Activated T-helper 17 cell treated with anti-CD3 and anti-CD28 coated beads, Interleukin-2, amount 50 U/mL, for 72 hours (primary cell): ENCODE measurements at regions not wholly inside any gene's neighbourhood (a gene's known extent, or its start where the extent isn't known, plus 50 kb on each side); places are given as distances from the start of the nearest gene placed in this dataset.
"Not testable (repeated sequence)": the region's sequence is repeated elsewhere in the genome, so short reads cannot be mapped to it uniquely, and the experiment has no call there.

Source experiments
- ATAC-seq: fragments of 150-1000 bp; cut with Tn5 transposase; replicated peaks from 2 replicates; pipeline ENCODE4 v1.10.0; 2021; ENCODE audit warnings: mild to moderate bottlenecking, moderate library complexity
- H3K27ac Mint-ChIP-seq: one replicate; pipeline ENCODE4 v1.8.0; 2022; ENCODE audit warnings: mixed read lengths
- H3K27me3 Mint-ChIP-seq: one replicate; pipeline ENCODE4 v1.8.0; 2022; ENCODE audit warnings: mixed read lengths
- H3K36me3 Mint-ChIP-seq: one replicate; pipeline ENCODE4 v1.8.0; 2022; ENCODE audit warnings: low read depth, mild to moderate bottlenecking, mixed read lengths
- H3K4me1 Mint-ChIP-seq: one replicate; pipeline ENCODE4 v1.8.0; 2022; ENCODE audit warnings: mixed read lengths
- H3K4me3 Mint-ChIP-seq: one replicate; pipeline ENCODE4 v1.8.0; 2022; ENCODE audit warnings: mild to moderate bottlenecking, mixed read lengths
- H3K9me3 Mint-ChIP-seq: one replicate; pipeline ENCODE4 v1.8.0; 2022; ENCODE audit warnings: mixed read lengths

- H3K27ac Mint-ChIP-seq, result peak overlapping the region; percentile 23
- H3K9me3 Mint-ChIP-seq, result no peaks in the 10 kb centered on the region
- H3K36me3 Mint-ChIP-seq, result peaks cover 6% of the 10 kb centered on the region
- peaks cover 18% of the 10 kb centered on the region for H3K4me1 Mint-ChIP-seq
- no peak for ATAC-seq
- H3K27me3 Mint-ChIP-seq, result no peaks in the 10 kb centered on the region
- H3K4me3 Mint-ChIP-seq, result no peak overlapping the region
These were observed 159.4 kb upstream of the CDK1 start for GRCh38 chr10:60618861-60619260.

- H3K36me3 Mint-ChIP-seq, result peaks cover 22% of the 10 kb centered on the region
- H3K27me3 Mint-ChIP-seq, result no peaks in the 10 kb centered on the region
- no peaks in the 10 kb centered on the region for H3K9me3 Mint-ChIP-seq
- peaks cover 26% of the 10 kb centered on the region for H3K4me1 Mint-ChIP-seq
- H3K4me3 Mint-ChIP-seq, result no peak overlapping the region
- no peak for ATAC-seq
- H3K27ac Mint-ChIP-seq, result no peak overlapping the region
These were observed 162.7 kb upstream of the CDK1 start for GRCh38 chr10:60615541-60615940.

- no peak overlapping the region for H3K4me3 Mint-ChIP-seq
- ATAC-seq, result no peak
- no peaks in the 10 kb centered on the region for H3K27me3 Mint-ChIP-seq
- H3K36me3 Mint-ChIP-seq, result peaks cover 22% of the 10 kb centered on the region
- H3K9me3 Mint-ChIP-seq, result no peaks in the 10 kb centered on the region
- H3K4me1 Mint-ChIP-seq, result peaks cover 26% of the 10 kb centered on the region
- no peak overlapping the region for H3K27ac Mint-ChIP-seq
These were observed 163.9 kb upstream of the CDK1 start for GRCh38 chr10:60614363-60614762.

GRCh38 chr10:60613434-60613833 lies 164.8 kb upstream of the CDK1 start:
- Mint-ChIP-seq H3K27me3 (no peaks in the 10 kb centered on the region), H3K4me3 (no peak overlapping the region), H3K36me3 (peaks cover 22% of the 10 kb centered on the region), H3K9me3 (no peaks in the 10 kb centered on the region), H3K27ac (no peak overlapping the region), H3K4me1 (peaks cover 20% of the 10 kb centered on the region)
- no peak for ATAC-seq

GRCh38 chr10:60611291-60611747 lies 167.0 kb upstream of the CDK1 start:
- Mint-ChIP-seq H3K4me3 (peak overlapping the region; percentile 77), H3K9me3 (no peaks in the 10 kb centered on the region), H3K27me3 (no peaks in the 10 kb centered on the region), H3K36me3 (peaks cover 22% of the 10 kb centered on the region), H3K27ac (peak overlapping the region; percentile 54), H3K4me1 (peaks cover 12% of the 10 kb centered on the region)
- peak; percentile 97 for ATAC-seq

- H3K36me3 Mint-ChIP-seq, result peaks cover 10% of the 10 kb centered on the region
- no peaks in the 10 kb centered on the region for H3K9me3 Mint-ChIP-seq
- H3K4me3 Mint-ChIP-seq, result no peak overlapping the region
- no peak overlapping the region for H3K27ac Mint-ChIP-seq
- peaks cover 12% of the 10 kb centered on the region for H3K4me1 Mint-ChIP-seq
- H3K27me3 Mint-ChIP-seq, result no peaks in the 10 kb centered on the region
- no peak for ATAC-seq
These were observed 170.9 kb upstream of the CDK1 start for GRCh38 chr10:60607372-60607771.

GRCh38 chr10:60606343-60607080 lies 171.8 kb upstream of the CDK1 start:
- peaks cover 6% of the 10 kb centered on the region for H3K36me3 Mint-ChIP-seq
- peak overlapping the region; percentile 12 for H3K4me3 Mint-ChIP-seq
- no peak overlapping the region for H3K27ac Mint-ChIP-seq
- no peaks in the 10 kb centered on the region for H3K27me3 Mint-ChIP-seq
- H3K4me1 Mint-ChIP-seq, result peaks cover 8% of the 10 kb centered on the region
- no peak for ATAC-seq
- no peaks in the 10 kb centered on the region for H3K9me3 Mint-ChIP-seq

- Mint-ChIP-seq H3K4me3 (no peak overlapping the region), H3K27me3 (no peaks in the 10 kb centered on the region), H3K36me3 (no peaks in the 10 kb centered on the region), H3K4me1 (no peaks in the 10 kb centered on the region), H3K9me3 (no peaks in the 10 kb centered on the region), H3K27ac (no peak overlapping the region)
- ATAC-seq, result no peak
These were observed 172.8 kb upstream of the CDK1 start for GRCh38 chr10:60605476-60605875.

- Mint-ChIP-seq H3K36me3 (no peaks in the 10 kb centered on the region), H3K9me3 (no peaks in the 10 kb centered on the region), H3K4me3 (no peak overlapping the region), H3K4me1 (no peaks in the 10 kb centered on the region), H3K27ac (no peak overlapping the region), H3K27me3 (no peaks in the 10 kb centered on the region)
- ATAC-seq, result no peak
These were observed 173.9 kb upstream of the CDK1 start for GRCh38 chr10:60604342-60604741.

- ATAC-seq, result peak; percentile 35
- Mint-ChIP-seq H3K4me3 (peak overlapping the region; percentile 41), H3K36me3 (no peaks in the 10 kb centered on the region), H3K27me3 (no peaks in the 10 kb centered on the region), H3K9me3 (no peaks in the 10 kb centered on the region), H3K27ac (peak overlapping the region; percentile 20), H3K4me1 (peaks cover 17% of the 10 kb centered on the region)
These were observed 180.8 kb upstream of the CDK1 start for GRCh38 chr10:60597513-60597912.

GRCh38 chr10:60595852-60596251 lies 182.4 kb upstream of the CDK1 start:
- peaks cover 7% of the 10 kb centered on the region for H3K36me3 Mint-ChIP-seq
- H3K27me3 Mint-ChIP-seq, result no peaks in the 10 kb centered on the region
- no peaks in the 10 kb centered on the region for H3K9me3 Mint-ChIP-seq
- no peak for ATAC-seq
- no peak overlapping the region for H3K27ac Mint-ChIP-seq
- peaks cover 17% of the 10 kb centered on the region for H3K4me1 Mint-ChIP-seq
- H3K4me3 Mint-ChIP-seq, result peak overlapping the region; percentile 1

- Mint-ChIP-seq H3K9me3 (no peaks in the 10 kb centered on the region), H3K27ac (peak overlapping the region; percentile 13), H3K36me3 (peaks cover 7% of the 10 kb centered on the region), H3K4me3 (peak overlapping the region; percentile 1), H3K4me1 (peaks cover 17% of the 10 kb centered on the region), H3K27me3 (no peaks in the 10 kb centered on the region)
- peak; percentile 90 for ATAC-seq
These were observed 183.7 kb upstream of the CDK1 start for GRCh38 chr10:60594476-60595051.

GRCh38 chr10:60591119-60591518 lies 187.2 kb upstream of the CDK1 start:
- Mint-ChIP-seq H3K27ac (no peak overlapping the region), H3K27me3 (no peaks in the 10 kb centered on the region), H3K4me1 (peaks cover 14% of the 10 kb centered on the region), H3K36me3 (peaks cover 7% of the 10 kb centered on the region), H3K9me3 (peaks cover 3% of the 10 kb centered on the region), H3K4me3 (no peak overlapping the region)
- no peak for ATAC-seq

GRCh38 chr10:60589376-60589775 lies 188.9 kb upstream of the CDK1 start:
- no peak for ATAC-seq
- Mint-ChIP-seq H3K27ac (no peak overlapping the region), H3K9me3 (peaks cover 3% of the 10 kb centered on the region), H3K36me3 (peaks cover 7% of the 10 kb centered on the region), H3K4me1 (peaks cover 5% of the 10 kb centered on the region), H3K27me3 (no peaks in the 10 kb centered on the region), H3K4me3 (no peak overlapping the region)

GRCh38 chr10:60581782-60582181 lies 192.1 kb upstream of the ANK3 start:
- not testable (repeated sequence) for H3K27ac Mint-ChIP-seq, H3K9me3 Mint-ChIP-seq, H3K4me1 Mint-ChIP-seq

More at GRCh38 chr10:60581782-60582181, 192.1 kb upstream of the ANK3 start:
- H3K36me3 Mint-ChIP-seq, result peaks cover 17% of the 10 kb centered on the region
- H3K27me3 Mint-ChIP-seq, H3K4me3 Mint-ChIP-seq, ATAC-seq: not testable (repeated sequence)
